Cardiac fibroblast (primary cell): ENCODE measurements at regions not wholly inside any gene's neighbourhood (a gene's known extent, or its start where the extent isn't known, plus 50 kb on each side); places are given as distances from the start of the nearest gene placed in this dataset.

Experiments used
- DNase-seq, 2 donors: peaks; one replicate each; pipeline versions ENCODE4 v3.0.0 to v3.0.0-alpha.2; 2010; ENCODE audit warnings: low read depth in 2 of 2
- H3K4me3 ChIP-seq, 2 donors: replicated peaks in 1 of 2; 1 replicate in 1 of 2; 2 replicates in 1 of 2; pipeline ENCODE4 v1.5.1; 2011; ENCODE audit warnings: low read depth in 2 of 2, low read length in 2 of 2, mild to moderate bottlenecking in 2 of 2, moderate library complexity in 1 of 2
- TF ChIP-seq, protein P1 (sequence below): IDR thresholded peaks from one replicate; pipeline ENCODE4 v1.5.1; 2011; ENCODE audit warnings: low read depth, mild to moderate bottlenecking, low read length, inconsistent platforms

DNA sequence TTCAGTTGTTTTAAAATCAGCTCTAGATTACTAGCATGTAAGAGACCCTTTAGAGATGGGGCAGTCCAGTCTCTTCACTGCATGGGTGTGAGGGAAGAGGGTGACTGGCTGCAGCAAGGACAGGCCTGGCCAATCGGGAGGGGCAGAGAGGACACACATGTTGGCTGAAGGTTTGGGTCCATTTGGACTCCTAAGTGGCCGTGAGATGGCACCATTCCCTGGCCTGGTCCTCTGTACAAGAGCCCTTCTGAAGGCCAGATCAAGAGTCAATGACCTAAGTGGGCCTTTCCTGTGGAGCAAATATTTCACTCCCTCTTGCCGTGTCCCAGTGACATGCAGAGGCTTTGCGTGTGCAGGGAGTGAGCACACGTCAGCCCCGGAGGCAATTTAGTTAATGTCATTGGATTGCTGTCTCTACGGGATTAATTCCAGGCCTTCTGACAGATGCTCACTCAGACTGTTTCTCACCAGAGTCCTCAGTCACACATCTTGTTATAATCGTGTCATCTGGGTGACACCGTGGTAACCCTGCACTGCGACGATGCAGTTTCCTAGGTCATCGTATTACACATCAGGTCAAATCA, 613.0 kb downstream of the NPHP4 start:
- TF ChIP-seq, protein P1, sequence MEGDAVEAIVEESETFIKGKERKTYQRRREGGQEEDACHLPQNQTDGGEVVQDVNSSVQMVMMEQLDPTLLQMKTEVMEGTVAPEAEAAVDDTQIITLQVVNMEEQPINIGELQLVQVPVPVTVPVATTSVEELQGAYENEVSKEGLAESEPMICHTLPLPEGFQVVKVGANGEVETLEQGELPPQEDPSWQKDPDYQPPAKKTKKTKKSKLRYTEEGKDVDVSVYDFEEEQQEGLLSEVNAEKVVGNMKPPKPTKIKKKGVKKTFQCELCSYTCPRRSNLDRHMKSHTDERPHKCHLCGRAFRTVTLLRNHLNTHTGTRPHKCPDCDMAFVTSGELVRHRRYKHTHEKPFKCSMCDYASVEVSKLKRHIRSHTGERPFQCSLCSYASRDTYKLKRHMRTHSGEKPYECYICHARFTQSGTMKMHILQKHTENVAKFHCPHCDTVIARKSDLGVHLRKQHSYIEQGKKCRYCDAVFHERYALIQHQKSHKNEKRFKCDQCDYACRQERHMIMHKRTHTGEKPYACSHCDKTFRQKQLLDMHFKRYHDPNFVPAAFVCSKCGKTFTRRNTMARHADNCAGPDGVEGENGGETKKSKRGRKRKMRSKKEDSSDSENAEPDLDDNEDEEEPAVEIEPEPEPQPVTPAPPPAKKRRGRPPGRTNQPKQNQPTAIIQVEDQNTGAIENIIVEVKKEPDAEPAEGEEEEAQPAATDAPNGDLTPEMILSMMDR, result no peak

DNA sequence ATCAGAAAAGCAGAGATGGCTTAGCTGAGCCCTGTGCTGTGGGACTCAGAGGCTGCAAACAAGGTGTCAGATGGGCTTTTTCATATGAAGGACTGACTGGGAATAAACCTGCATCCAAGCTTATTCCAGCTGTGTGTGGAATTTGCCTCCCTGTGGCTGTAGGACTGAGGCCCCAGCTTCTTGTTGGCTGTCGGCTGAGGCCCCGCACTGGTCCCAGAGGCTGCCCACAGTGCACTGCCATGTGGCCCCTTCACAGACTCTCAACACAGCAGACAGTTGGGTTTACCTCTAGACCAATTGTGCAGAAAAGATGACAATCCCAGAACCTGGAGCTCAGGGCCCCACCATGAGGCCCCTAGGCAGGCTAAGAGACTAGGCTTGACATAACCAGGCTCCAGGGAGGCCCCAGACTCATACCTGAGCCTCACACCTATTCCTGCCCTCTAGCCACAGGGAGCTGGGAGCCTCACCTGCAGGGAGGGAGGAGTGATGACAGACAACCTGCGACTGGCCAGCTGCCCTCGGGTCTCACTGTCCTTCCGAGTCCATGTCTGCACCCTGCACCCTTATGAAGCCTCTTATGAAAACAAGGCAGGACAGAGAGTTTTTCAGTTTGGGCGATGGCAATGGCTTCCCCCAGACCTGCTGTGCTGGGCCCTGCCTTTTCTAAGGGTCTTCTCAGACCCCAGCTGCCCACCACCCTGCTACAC, 615.5 kb downstream of the NPHP4 start:
- no peak for DNase-seq
- TF ChIP-seq, protein P1, result no peak
- H3K4me3 ChIP-seq, result no peak overlapping the region

More for the DNA sequence above, 613.0 kb downstream of the NPHP4 start:
- DNase-seq, result no peak
- H3K4me3 ChIP-seq, result no peak overlapping the region

DNA sequence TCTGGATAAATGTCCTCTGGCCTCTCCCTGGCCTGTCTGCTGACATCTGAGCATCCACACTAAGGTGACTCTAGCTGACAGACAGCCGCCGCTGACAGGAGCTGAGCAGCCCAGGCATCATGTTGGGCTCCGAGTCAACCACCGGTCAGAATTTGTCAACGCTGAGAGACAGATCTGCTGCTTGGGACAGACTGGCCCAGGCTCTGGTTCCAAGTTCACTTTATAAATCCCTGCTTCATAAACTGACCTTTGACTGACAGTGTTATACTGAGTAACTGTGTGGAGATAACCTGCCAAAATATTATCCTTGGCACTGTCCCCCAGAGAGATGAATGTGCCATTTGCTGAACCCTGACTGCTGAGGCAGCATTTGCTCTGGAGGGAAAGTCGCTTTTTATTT, 616.7 kb downstream of the NPHP4 start:
- DNase-seq, result no peak
- no peak overlapping the region for H3K4me3 ChIP-seq
- TF ChIP-seq, protein P1, result no peak

DNA sequence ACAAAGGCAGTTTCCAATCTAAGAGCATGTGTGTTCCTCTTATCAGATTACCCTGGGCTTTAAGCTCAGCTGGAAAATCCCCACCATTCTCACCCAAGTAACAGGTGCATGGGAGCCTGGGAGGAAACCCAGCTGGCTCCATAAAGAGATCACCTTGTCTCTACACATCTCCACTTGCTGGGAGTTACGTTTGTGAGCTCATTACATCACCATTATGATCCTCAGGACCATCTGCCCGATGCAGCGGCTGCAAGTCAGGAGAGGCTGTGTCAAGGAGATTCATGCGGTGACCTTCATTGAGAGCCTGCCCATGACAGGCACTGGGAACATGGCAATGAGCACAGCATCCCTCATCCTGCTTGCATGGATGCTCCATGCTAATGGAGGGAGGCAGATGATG, 618.0 kb downstream of the NPHP4 start:
- TF ChIP-seq, protein P1, result no peak
- no peak overlapping the region for H3K4me3 ChIP-seq
- DNase-seq, result no peak

- no peak for DNase-seq
- TF ChIP-seq, protein P1, result no peak
- no peak overlapping the region for H3K4me3 ChIP-seq
These were observed 618.9 kb downstream of the NPHP4 start for GRCh38 chr1:5373281-5373680.

GRCh38 chr1:5371270-5371669, 621.0 kb downstream of the NPHP4 start:
- DNase-seq, result no peak
- H3K4me3 ChIP-seq, result no peak overlapping the region
- TF ChIP-seq, protein P1, result no peak
